NT2/D1 (cell line): ENCODE measurements at regions not wholly inside any gene's neighbourhood (a gene's known extent, or its start where the extent isn't known, plus 50 kb on each side); places are given as distances from the start of the nearest gene placed in this dataset.

Experiments used
- DNase-seq: peaks from one replicate; pipeline ENCODE4 v3.0.0-alpha.2; 2011; ENCODE audit warnings: low read depth, low spot score
- H3K27me3 ChIP-seq: 2 replicates; pipeline ENCODE4 v1.6.0; 2011; ENCODE audit warnings: mild to moderate bottlenecking; ENCODE audit not compliant: insufficient read length, insufficient read depth
- H3K36me3 ChIP-seq: 2 replicates; pipeline ENCODE4 v1.6.1; 2011; ENCODE audit warnings: mild to moderate bottlenecking, low read length, mixed read lengths; ENCODE audit not compliant: insufficient read depth, insufficient read length
- H3K4me1 ChIP-seq: 2 replicates; pipeline ENCODE4 v1.5.1; 2011; ENCODE audit not compliant: insufficient read depth, insufficient read length
- H3K4me3 ChIP-seq: 2 replicates; pipeline ENCODE4 v1.5.1; 2011; ENCODE audit warnings: low read depth; ENCODE audit not compliant: insufficient read length
- H3K9ac ChIP-seq: 2 replicates; pipeline ENCODE4 v1.6.0; 2011; ENCODE audit warnings: low read depth; ENCODE audit not compliant: insufficient read length
- H3K9me3 ChIP-seq: 2 replicates; pipeline ENCODE4 v1.5.1; 2011; ENCODE audit warnings: mild to moderate bottlenecking, low read length; ENCODE audit not compliant: insufficient read depth
- SUZ12 ChIP-seq: IDR thresholded peaks from 2 replicates; pipeline ENCODE4 v1.6.1; 2011; ENCODE audit not compliant: insufficient read length, insufficient read depth; ENCODE audit errors: extremely low read depth
- YY1 ChIP-seq: IDR thresholded peaks from 2 replicates; pipeline ENCODE4 v1.6.1; 2011; ENCODE audit not compliant: insufficient read length, insufficient read depth
- ZNF274 ChIP-seq: IDR thresholded peaks from 2 replicates; pipeline ENCODE4 v1.6.1; 2011; ENCODE audit warnings: mild to moderate bottlenecking, low read depth, low read length

DNA sequence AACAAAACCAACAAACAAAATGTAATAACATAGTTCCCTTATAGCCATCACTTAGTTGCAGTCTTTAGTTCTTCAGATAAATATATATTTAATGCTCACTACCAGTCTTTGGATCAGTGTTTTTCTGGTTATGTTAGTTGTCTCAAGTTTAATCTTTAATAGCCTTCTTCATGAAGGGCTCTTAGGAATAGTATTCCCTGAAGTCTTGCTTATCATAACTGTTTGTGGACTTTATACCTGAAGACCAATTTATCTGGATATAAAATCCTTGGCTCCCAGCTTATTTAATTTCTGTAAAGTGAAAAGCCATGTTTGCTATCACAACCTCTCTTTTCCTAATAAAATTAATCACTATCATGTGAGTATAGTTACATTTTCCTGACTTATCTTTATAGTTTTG is 379.7 kb downstream of the ARL6IP6 start:
- H3K9ac ChIP-seq = no peak overlapping the region
- no peak for DNase-seq
- no peak overlapping the region for H3K4me3 ChIP-seq
- H3K9me3 ChIP-seq = no peaks in the 10 kb centered on the region
- no peaks in the 10 kb centered on the region for H3K36me3 ChIP-seq
- H3K27me3 ChIP-seq = no peaks in the 10 kb centered on the region
- no peaks in the 10 kb centered on the region for H3K4me1 ChIP-seq
- TF ChIP-seq ZNF274 = no peak
- TF ChIP-seq SUZ12 = no peak

DNA sequence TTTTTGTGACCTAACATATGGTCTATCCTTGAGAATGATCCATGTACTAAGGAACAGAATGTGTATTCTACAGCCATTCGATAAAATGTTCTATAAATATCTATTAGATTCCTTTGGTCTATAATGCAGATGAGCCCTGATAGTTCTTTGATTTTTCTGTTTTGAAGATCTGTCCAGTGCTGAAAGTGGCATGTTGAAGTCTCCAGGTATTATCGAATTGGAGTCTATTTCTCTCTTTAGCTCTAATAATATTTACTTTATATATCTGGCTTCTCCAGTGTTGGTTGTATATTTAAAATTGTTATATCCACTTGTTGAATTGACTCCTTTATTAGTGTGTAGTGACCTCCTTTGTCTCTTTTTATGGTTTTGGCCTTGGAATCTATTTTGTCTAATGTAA is 377.9 kb downstream of the ARL6IP6 start:
- Histone ChIP-seq H3K27me3 (no peaks in the 10 kb centered on the region), H3K4me3 (no peak overlapping the region), H3K9ac (no peak overlapping the region), H3K4me1 (no peaks in the 10 kb centered on the region), H3K9me3 (no peaks in the 10 kb centered on the region), H3K36me3 (no peaks in the 10 kb centered on the region)
- DNase-seq = no peak
- no peak for TF ChIP-seq SUZ12
- no peak for TF ChIP-seq YY1
- TF ChIP-seq ZNF274 = no peak

DNA sequence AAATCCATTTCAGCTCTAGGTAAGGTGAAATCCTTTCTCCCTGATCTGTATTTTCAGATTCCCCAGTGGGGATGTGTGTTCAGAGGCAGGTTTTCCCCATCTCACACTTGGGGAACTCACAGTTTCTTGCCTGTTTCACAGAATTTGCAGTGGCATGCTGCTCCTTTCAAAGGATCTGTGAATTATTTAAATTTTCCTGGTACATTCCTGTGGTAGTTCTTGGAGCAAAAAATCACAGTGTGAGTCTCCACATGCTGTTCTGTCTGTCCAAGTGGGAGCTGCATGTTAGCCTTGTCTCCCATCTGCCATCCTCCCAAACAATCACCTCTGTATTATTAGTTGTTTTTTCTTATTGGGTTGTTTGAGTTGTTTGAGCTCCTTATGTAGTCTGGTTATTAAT is 372.9 kb downstream of the ARL6IP6 start:
- no peak overlapping the region for H3K9ac ChIP-seq

GRCh38 chr2:153079315-153079714 is 360.9 kb downstream of the ARL6IP6 start:
- no peak for TF ChIP-seq SUZ12
- no peak for TF ChIP-seq YY1
- no peak for TF ChIP-seq ZNF274
- no peak overlapping the region for H3K4me3 ChIP-seq

More for the DNA sequence above, 372.9 kb downstream of the ARL6IP6 start:
- no peak for DNase-seq
- no peak for TF ChIP-seq SUZ12
- TF ChIP-seq ZNF274 = no peak
- TF ChIP-seq YY1 = no peak
- H3K4me1 ChIP-seq = no peaks in the 10 kb centered on the region
- H3K27me3 ChIP-seq = no peaks in the 10 kb centered on the region
- no peak overlapping the region for H3K4me3 ChIP-seq
- no peaks in the 10 kb centered on the region for H3K36me3 ChIP-seq
- H3K9me3 ChIP-seq = peaks cover 13% of the 10 kb centered on the region; the same call in 1 of the 2 replicates

DNA sequence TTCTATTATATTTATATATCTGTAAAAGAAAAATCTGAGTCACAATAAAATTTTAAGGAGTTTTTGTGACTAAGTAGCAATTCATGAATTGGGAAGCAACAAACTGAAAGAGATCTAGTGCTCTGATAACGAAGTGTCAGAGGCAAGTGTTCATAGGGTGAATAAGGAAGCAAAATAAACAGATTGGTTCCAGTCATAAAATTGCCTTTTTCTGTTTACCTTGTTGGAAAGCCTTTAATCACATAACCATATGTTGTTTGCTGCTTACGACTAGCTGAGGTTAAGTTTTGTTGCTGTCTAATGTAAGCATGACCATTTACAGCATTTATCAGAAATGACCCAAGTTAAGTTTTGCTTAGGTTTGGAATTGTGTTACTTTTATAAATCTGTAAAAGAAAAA is 358.9 kb downstream of the ARL6IP6 start:
- Histone ChIP-seq H3K27me3 (no peaks in the 10 kb centered on the region), H3K36me3 (no peaks in the 10 kb centered on the region), H3K4me3 (no peak overlapping the region), H3K9ac (no peak overlapping the region), H3K4me1 (no peaks in the 10 kb centered on the region), H3K9me3 (no peaks in the 10 kb centered on the region)
- no peak for DNase-seq
- no peak for TF ChIP-seq ZNF274
- TF ChIP-seq YY1 = no peak
- no peak for TF ChIP-seq SUZ12

More at GRCh38 chr2:153079315-153079714, 360.9 kb downstream of the ARL6IP6 start:
- Histone ChIP-seq H3K9ac (no peak overlapping the region), H3K4me1 (no peaks in the 10 kb centered on the region), H3K27me3 (no peaks in the 10 kb centered on the region), H3K9me3 (no peaks in the 10 kb centered on the region), H3K36me3 (no peaks in the 10 kb centered on the region)
- DNase-seq = no peak

DNA sequence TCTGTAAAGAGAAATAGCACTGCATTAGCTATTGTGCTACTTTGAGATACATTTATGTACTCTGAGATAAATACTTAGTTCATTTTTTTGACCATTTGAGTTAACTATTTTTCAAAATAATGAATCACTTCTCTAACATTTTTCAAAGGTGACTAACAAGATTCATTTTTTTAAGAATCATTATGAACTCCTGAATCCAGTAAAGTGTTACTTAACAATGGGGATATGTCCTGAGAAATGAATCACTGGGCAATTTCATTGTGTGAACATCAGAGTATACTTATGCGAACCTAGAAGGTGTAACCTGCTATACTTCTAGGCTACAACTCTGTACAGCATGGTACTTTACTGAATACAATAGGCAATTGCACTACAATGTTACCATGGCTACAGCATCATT is 355.8 kb downstream of the ARL6IP6 start:
- Histone ChIP-seq H3K4me3 (no peak overlapping the region), H3K9ac (no peak overlapping the region), H3K36me3 (no peaks in the 10 kb centered on the region), H3K4me1 (no peaks in the 10 kb centered on the region), H3K9me3 (no peaks in the 10 kb centered on the region), H3K27me3 (no peaks in the 10 kb centered on the region)
- TF ChIP-seq SUZ12 = no peak
- no peak for TF ChIP-seq YY1
- no peak for TF ChIP-seq ZNF274
- no peak for DNase-seq

- Histone ChIP-seq H3K9ac (no peak overlapping the region), H3K27me3 (no peaks in the 10 kb centered on the region), H3K9me3 (no peaks in the 10 kb centered on the region), H3K36me3 (no peaks in the 10 kb centered on the region), H3K4me3 (no peak overlapping the region), H3K4me1 (no peaks in the 10 kb centered on the region)
- TF ChIP-seq SUZ12 = no peak
- no peak for TF ChIP-seq ZNF274
- TF ChIP-seq YY1 = no peak
- DNase-seq = no peak
These were observed 354.4 kb downstream of the ARL6IP6 start for GRCh38 chr2:153072813-153073212.

DNA sequence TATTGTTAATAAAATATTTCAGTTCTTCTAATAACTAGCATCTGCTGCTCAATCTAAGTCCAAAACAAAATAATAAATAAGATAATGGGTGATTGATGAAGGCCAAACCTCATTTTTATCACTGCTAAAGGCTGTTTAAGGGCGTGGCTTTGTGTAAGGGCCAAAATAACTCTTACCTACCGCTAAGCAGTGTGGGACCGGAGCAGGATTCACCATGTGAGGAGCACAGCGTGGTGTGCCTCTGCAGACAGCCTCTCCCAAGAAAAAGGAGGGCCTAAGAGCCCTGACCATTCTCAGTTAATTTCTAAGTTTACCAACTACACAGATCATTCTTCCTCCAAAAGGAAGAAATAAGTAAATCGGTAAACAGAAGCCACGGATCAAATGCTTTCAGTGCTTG is 353.7 kb downstream of the ARL6IP6 start:
- H3K9me3 ChIP-seq = no peaks in the 10 kb centered on the region
- no peak overlapping the region for H3K4me3 ChIP-seq
- H3K9ac ChIP-seq = no peak overlapping the region
- no peaks in the 10 kb centered on the region for H3K27me3 ChIP-seq
- H3K36me3 ChIP-seq = no peaks in the 10 kb centered on the region
- TF ChIP-seq ZNF274 (no peak), YY1 (no peak), SUZ12 (no peak)
- no peaks in the 10 kb centered on the region for H3K4me1 ChIP-seq
- DNase-seq = no peak
